Lower leg skin (tissue), 4 donors: ENCODE measurements at regions not wholly inside any gene's neighbourhood (a gene's known extent, or its start where the extent isn't known, plus 50 kb on each side); places are given as distances from the start of the nearest gene placed in this dataset.

Experiments
- DNase-seq, 2 donors: peaks; one replicate each; pipeline ENCODE4 v3.0.0-alpha.2; 2019; ENCODE audit warnings: low spot score in 2 of 2
- H3K4me3 ChIP-seq: fragments of 200-600 bp; sonication (generic); 2 replicates; pipeline ENCODE4 v1.5.1; 2017; ENCODE audit warnings: mild to moderate bottlenecking, low read depth; ENCODE audit not compliant: poor library complexity, severe bottlenecking
- CTCF ChIP-seq, 3 donors: fragments of 450-650 bp; IDR thresholded peaks; one replicate each; pipeline ENCODE4 v1.5.1; 2016; ENCODE audit warnings: antibody characterized with exemption in 3 of 3, mild to moderate bottlenecking in 3 of 3, moderate library complexity in 2 of 3
- POLR2A ChIP-seq, 2 donors: fragments of 450-650 bp; IDR thresholded peaks; one replicate each; pipeline ENCODE4 v1.6.1; 2016 to 2017; ENCODE audit warnings: antibody characterized with exemption in 2 of 2, mild to moderate bottlenecking in 1 of 2, moderate library complexity in 1 of 2
- WGBS, 2 donors: methylation state at CpG; one replicate each; pipeline ENCODE4 v1.1.5; 2018; 5-methylcytosine and 5-hydroxymethylcytosine counted together
- intact Hi-C: fragments of 100-400 bp; cut with DNase I; formaldehyde crosslinking; loops from one replicate; pipeline ENCODE4 v1.15.0; 2023; ENCODE audit warnings: low total_unique reads

- H3K4me3 ChIP-seq, result no peak overlapping the region
- WGBS, 2 donors, result 50 to 52% methylated on average over 1 of the region's 1 CpG
- intact Hi-C loops, result no loop called here
- no peak for DNase-seq
- TF ChIP-seq CTCF (IDR thresholded peaks at IDR 0.05) (no peak), POLR2A (IDR thresholded peaks at IDR 0.05) (no peak)
Observed at GRCh38 chr2:220946552-220946951, 625.6 kb downstream of the EPHA4 start.

- no peak for DNase-seq
- TF ChIP-seq CTCF (IDR thresholded peaks at IDR 0.05), result no peak
- no peak for TF ChIP-seq POLR2A (IDR thresholded peaks at IDR 0.05)
- 92 to 94% methylated on average over 4 of the region's 4 CpGs for WGBS, 2 donors
- intact Hi-C loops, result no loop called here
- no peak overlapping the region for H3K4me3 ChIP-seq
Observed at GRCh38 chr2:220948579-220948978, 623.5 kb downstream of the EPHA4 start.

DNA sequence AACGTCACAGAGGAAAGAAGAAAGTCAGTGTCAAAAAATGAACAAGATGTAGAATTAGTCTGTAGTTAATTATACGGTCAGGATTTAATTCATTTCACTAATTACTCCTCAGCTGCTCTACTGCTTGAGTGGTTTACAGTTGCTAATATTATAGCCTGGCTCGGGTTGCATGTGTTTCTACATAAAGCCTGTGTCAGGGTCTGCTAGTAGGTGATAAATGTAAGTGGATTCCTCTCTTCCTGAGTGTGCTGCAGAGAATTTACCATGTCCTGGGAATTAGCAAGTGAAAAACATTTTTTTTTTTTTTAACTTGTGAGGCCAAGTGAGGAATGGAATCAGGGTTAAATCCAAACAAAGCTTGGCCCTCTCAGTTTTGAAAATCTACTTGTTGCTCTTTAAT lies 622.6 kb downstream of the EPHA4 start:
- DNase-seq, result no peak
- intact Hi-C loops, result no loop called here
- no peak overlapping the region for H3K4me3 ChIP-seq
- TF ChIP-seq CTCF (IDR thresholded peaks at IDR 0.05) (no peak), POLR2A (IDR thresholded peaks at IDR 0.05) (no peak)
- 68 to 85% methylated on average over 3 of the region's 3 CpGs for WGBS, 2 donors

- DNase-seq, result no peak
- TF ChIP-seq POLR2A (IDR thresholded peaks at IDR 0.05) (no peak), CTCF (IDR thresholded peaks at IDR 0.05) (no peak)
- intact Hi-C loops, result no loop called here
- H3K4me3 ChIP-seq, result no peak overlapping the region
- WGBS, 2 donors, result 23 to 42% methylated on average over 1 of the region's 1 CpG
Observed at GRCh38 chr2:220955776-220956175, 616.3 kb downstream of the EPHA4 start.

DNA sequence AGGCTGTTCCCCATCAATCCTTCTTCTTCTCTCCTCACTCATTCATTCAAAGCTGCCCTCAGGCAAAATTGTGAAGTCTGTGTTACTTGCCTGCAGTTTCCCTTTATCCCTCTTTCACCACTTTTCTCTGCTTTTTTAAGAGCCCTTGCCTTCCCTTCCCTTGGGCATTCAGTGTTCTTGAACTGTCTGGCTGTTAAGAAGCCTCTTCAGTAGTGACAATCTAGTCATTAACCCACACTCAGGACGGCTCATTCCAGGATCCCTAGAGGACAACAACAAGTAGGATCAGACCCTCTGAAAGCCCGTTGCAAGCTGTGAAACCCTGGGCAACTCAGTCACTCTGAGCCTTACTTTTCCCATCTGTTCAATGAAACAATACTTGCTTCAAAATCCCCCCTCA lies 615.7 kb downstream of the EPHA4 start:
- no peak for DNase-seq
- H3K4me3 ChIP-seq, result no peak overlapping the region
- 69 to 75% methylated on average over 2 of the region's 2 CpGs for WGBS, 2 donors
- no peak for TF ChIP-seq POLR2A (IDR thresholded peaks at IDR 0.05)
- no peak for TF ChIP-seq CTCF (IDR thresholded peaks at IDR 0.05)
- intact Hi-C loops, result no loop called here

- H3K4me3 ChIP-seq, result no peak overlapping the region
- WGBS, 2 donors, result 7 to 36% methylated on average over 1 of the region's 1 CpG
- DNase-seq, result no peak
- intact Hi-C loops, result no loop called here
- TF ChIP-seq POLR2A (IDR thresholded peaks at IDR 0.05), result no peak
- TF ChIP-seq CTCF (IDR thresholded peaks at IDR 0.05), result no peak
Observed at GRCh38 chr2:220959391-220959802, 612.7 kb downstream of the EPHA4 start.
